ENCODE measurements at regions not wholly inside any gene's neighbourhood (a gene's known extent, or its start where the extent isn't known, plus 50 kb on each side); places are given as distances from the start of the nearest gene placed in this dataset.

GRCh38 chr12:60169904-60170303 is 574.1 kb downstream of the SLC16A7 start:
- TF ChIP-seq ATF2 (CRISPR knock-in tag; IDR thresholded peaks at IDR 0.05; ENCODE audit: borderline replicate concordance, low read depth) (no peak), ZNF416 (CRISPR knock-in tag; IDR thresholded peaks at IDR 0.05) (no peak), CTCF (IDR thresholded peaks at IDR 0.05) (no peak)
